Right cardiac atrium (tissue), 5 donors: ENCODE measurements at regions not wholly inside any gene's neighbourhood (a gene's known extent, or its start where the extent isn't known, plus 50 kb on each side); places are given as distances from the start of the nearest gene placed in this dataset.
"Not testable (repeated sequence)": the region's sequence is repeated elsewhere in the genome, so short reads cannot be mapped to it uniquely, and the experiment has no call there.

ENCODE experiments used
- ATAC-seq, 2 donors: fragments of 200-7000 bp; cut with Tn5 transposase; one replicate each; pipeline versions ENCODE4 v1.8.0 to v1.9.1; 2020; ENCODE audit warnings: moderate library complexity in 2 of 2, mild to moderate bottlenecking in 1 of 2
- DNase-seq, 3 donors: peaks; one replicate each; pipeline ENCODE4 v3.0.0-alpha.2; 2020
- H3K27ac ChIP-seq: one replicate; pipeline ENCODE4 v1.5.1; 2013; ENCODE audit warnings: mild to moderate bottlenecking, low read length, control low read depth, moderate library complexity
- H3K27me3 ChIP-seq: one replicate; pipeline ENCODE4 v1.6.1; 2013; ENCODE audit not compliant: control insufficient read depth, insufficient read depth
- H3K4me1 ChIP-seq: one replicate; pipeline ENCODE4 v1.6.1; 2013; ENCODE audit warnings: low read length; ENCODE audit not compliant: control insufficient read depth, insufficient read depth
- H3K4me3 ChIP-seq: one replicate; pipeline ENCODE4 v1.5.1; 2013; ENCODE audit warnings: low read length, control low read depth
- H3K9me3 ChIP-seq: one replicate; pipeline ENCODE4 v1.6.1; 2013; ENCODE audit warnings: low read length; ENCODE audit not compliant: control insufficient read depth
- WGBS: extraction: QIAGEN DNeasy Blood & Tissue Kit; methylation state at CpG from one replicate; pipeline ENCODE4 v1.1.7; 2013; 5-methylcytosine and 5-hydroxymethylcytosine counted together
- intact Hi-C, 4 donors: fragments of 100-400 bp; cut with DNase I; formaldehyde crosslinking; loops; one replicate each; pipeline versions ENCODE4 v1.11.0 to v1.14.0; 2022 to 2023
- donor health status: healthy with polysubstance abuse.
- donor health status: DM: no; HTN: yes; CAD: no.
- donor health status: DM: no; HTN: no; CAD: no.
- donor health status: DM: no; HTN: yes; CAD: no; lungs with severe emphysema.
- donor health status: DM: yes; HTN: yes; CAD: no.

DNA sequence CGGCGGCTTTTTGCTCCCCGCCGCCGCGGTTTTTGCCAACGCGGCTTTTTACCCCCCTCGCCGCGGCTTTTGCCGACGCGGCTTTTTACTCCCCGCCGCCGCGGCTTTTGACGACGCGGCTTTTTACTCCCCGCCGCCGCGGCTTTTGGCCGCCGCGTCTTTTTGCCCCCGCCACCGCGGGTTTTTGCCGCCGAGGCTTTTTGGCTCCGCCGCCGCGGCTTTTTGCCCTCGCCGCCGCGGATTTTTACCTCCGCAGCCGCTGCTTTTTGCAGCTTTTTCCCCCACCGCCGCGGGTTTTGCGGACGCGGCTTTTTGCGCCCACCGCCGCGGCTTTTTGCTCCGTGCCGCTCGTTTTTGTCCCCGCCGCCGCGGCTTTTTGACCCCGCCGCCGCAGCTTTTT lies 1971.8 kb upstream of the TPTE start:
- peak in 1 of 3 donors; percentile 29 for DNase-seq
- intact Hi-C loops: not testable (repeated sequence)

DNA sequence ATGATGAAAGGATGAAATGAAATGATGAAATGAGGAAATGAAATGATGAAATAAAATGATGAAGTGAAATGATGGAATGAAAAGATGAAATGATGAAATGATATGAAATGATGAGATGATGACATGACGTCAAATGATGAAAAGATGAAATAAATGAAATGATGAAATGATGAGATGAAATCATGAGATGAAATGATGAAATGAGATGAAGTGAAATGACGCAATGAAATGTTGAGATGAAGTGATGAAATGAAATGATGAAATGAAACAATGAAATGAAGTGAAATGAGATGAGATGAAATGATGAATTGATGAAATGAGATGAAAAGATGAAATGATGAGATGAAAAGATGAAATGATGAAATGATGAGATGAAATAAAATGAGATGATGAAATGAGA lies 1967.0 kb upstream of the TPTE start:
- 49% methylated on average over 1 of the region's 2 CpGs for whole genome bisulfite sequencing
- intact Hi-C loops, H3K9me3 ChIP-seq, H3K27me3 ChIP-seq, ATAC-seq, H3K4me1 ChIP-seq, H3K4me3 ChIP-seq, H3K27ac ChIP-seq, DNase-seq: not testable (repeated sequence)

More for the DNA sequence above, 1971.8 kb upstream of the TPTE start:
- H3K27ac ChIP-seq, H3K9me3 ChIP-seq, H3K27me3 ChIP-seq, H3K4me3 ChIP-seq, ATAC-seq, H3K4me1 ChIP-seq: not testable (repeated sequence)
- 66% methylated on average over 49 of the region's 63 CpGs for WGBS

DNA sequence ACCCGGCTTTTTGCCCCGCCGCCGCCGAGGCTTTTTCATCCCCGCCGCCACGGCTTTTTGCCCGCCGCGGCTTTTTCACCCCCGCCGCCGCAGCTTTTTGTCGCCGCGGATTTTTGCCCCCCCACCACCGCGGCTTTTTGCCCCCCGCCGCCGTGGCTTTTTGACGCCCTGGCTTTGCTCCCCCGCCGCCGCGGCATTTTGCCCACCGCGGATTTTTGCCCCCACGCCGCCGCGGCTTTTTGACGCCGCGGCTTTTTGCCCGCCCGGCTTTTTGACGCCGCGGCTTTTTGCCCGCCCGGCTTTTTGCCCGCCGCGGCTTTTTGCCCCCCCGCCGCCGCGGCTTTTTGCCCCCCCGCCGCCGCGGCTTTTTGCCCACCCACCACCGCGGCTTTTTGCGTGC lies 1926.4 kb upstream of the TPTE start:
- H3K27me3 ChIP-seq, H3K4me1 ChIP-seq, ATAC-seq, H3K27ac ChIP-seq, intact Hi-C loops, H3K4me3 ChIP-seq, H3K9me3 ChIP-seq: not testable (repeated sequence)
- peak in 1 of 3 donors; percentile 6 for DNase-seq
- 60% methylated on average over 57 of the region's 57 CpGs for WGBS

DNA sequence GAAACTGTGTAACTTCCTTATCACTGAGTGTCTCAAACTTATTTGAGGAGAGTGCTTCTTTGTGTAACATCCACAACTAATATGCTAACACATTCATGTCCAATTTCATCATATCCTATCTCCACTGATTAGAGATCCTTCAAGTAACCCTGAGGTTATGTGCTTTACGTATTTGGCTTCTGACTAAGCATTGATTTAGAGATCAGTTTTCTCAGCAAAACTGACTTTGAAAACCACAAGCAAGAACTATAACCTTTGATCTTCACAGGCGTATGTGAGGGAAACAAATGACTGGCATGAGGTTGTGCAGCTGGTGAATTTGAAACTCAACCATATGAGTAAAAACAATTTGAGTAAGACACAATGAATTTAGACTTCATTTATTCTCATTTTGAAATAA lies 1897.3 kb upstream of the TPTE start:
- DNase-seq, ATAC-seq, H3K4me3 ChIP-seq, H3K27ac ChIP-seq, intact Hi-C loops, H3K27me3 ChIP-seq, H3K4me1 ChIP-seq, H3K9me3 ChIP-seq: not testable (repeated sequence)
- WGBS: no CpG with 5 or more reads among the region's 2 CpGs
